ENCODE measurements at regions not wholly inside any gene's neighbourhood (a gene's known extent, or its start where the extent isn't known, plus 50 kb on each side); places are given as distances from the start of the nearest gene placed in this dataset.

GRCh38 chr6:94751641-94752329 is 825.5 kb upstream of the MANEA start:
- H3K9me3 ChIP-seq, result no peaks in the 10 kb centered on the region
- ATAC-seq, result no peak
- no peak overlapping the region for H3K27ac ChIP-seq
- H3K4me1 ChIP-seq, result no peaks in the 10 kb centered on the region
- intact Hi-C loops (cut with DNase I), result no loop called here
- 74 to 81% (median 80%) methylated on average over 3 of the region's 3 CpGs for WGBS, 3 donors
- no peak for DNase-seq
- TF ChIP-seq CTCF (IDR thresholded peaks at IDR 0.05), result no peak
- H3K4me3 ChIP-seq, result no peak overlapping the region
- H3K27me3 ChIP-seq (ENCODE audit: insufficient read depth in 3 of 3, low read length in 2 of 3), result no peaks in the 10 kb centered on the region
- H3K36me3 ChIP-seq (ENCODE audit: insufficient read depth in 1 of 2, low read depth in 1 of 2), result no peaks in the 10 kb centered on the region

- Histone ChIP-seq H3K36me3 (ENCODE audit: insufficient read depth in 1 of 2, low read depth in 1 of 2) (no peaks in the 10 kb centered on the region), H3K9me3 (peaks cover 5% of the 10 kb centered on the region), H3K4me3 (no peak overlapping the region), H3K27ac (no peak overlapping the region), H3K27me3 (ENCODE audit: insufficient read depth in 3 of 3, low read length in 2 of 3) (peaks cover 0 to 2% (median 0%) of the 10 kb centered on the region in 3 donors), H3K4me1 (no peaks in the 10 kb centered on the region)
- intact Hi-C loops (cut with DNase I), result no loop called here
- ATAC-seq (no peak), DNase-seq (no peak)
- no peak for TF ChIP-seq CTCF (IDR thresholded peaks at IDR 0.05)
- 73 to 83% (median 78%) methylated on average over 2 of the region's 2 CpGs for WGBS, 3 donors
These were observed 841.1 kb upstream of the MANEA start for GRCh38 chr6:94736236-94736635.

GRCh38 chr6:94735270-94735669 is 842.1 kb upstream of the MANEA start:
- no peaks in the 10 kb centered on the region for H3K4me1 ChIP-seq
- no peak overlapping the region for H3K27ac ChIP-seq
- 77 to 83% (median 77%) methylated on average over 7 of the region's 7 CpGs for WGBS, 3 donors
- no peaks in the 10 kb centered on the region for H3K9me3 ChIP-seq
- ATAC-seq (no peak), DNase-seq (no peak)
- TF ChIP-seq CTCF (IDR thresholded peaks at IDR 0.05), result no peak
- peaks cover 0 to 2% (median 0%) of the 10 kb centered on the region in 3 donors for H3K27me3 ChIP-seq (ENCODE audit: insufficient read depth in 3 of 3, low read length in 2 of 3)
- H3K4me3 ChIP-seq, result no peak overlapping the region
- no peaks in the 10 kb centered on the region for H3K36me3 ChIP-seq (ENCODE audit: insufficient read depth in 1 of 2, low read depth in 1 of 2)
- intact Hi-C loops (cut with DNase I), result no loop called here

- Histone ChIP-seq H3K27me3 (ENCODE audit: insufficient read depth in 3 of 3, low read length in 2 of 3) (peaks cover 0 to 2% (median 0%) of the 10 kb centered on the region in 3 donors), H3K36me3 (ENCODE audit: insufficient read depth in 1 of 2, low read depth in 1 of 2) (no peaks in the 10 kb centered on the region), H3K9me3 (no peaks in the 10 kb centered on the region), H3K4me3 (no peak overlapping the region), H3K27ac (no peak overlapping the region), H3K4me1 (no peaks in the 10 kb centered on the region)
- 94 to 98% (median 96%) methylated on average over 1 of the region's 1 CpG for WGBS, 3 donors
- intact Hi-C loops (cut with DNase I), result no loop called here
- no peak for ATAC-seq
- DNase-seq, result no peak
- no peak for TF ChIP-seq CTCF (IDR thresholded peaks at IDR 0.05)
These were observed 842.6 kb upstream of the MANEA start for GRCh38 chr6:94734751-94735150.

- ATAC-seq, result no peak
- Histone ChIP-seq H3K27me3 (ENCODE audit: insufficient read depth in 3 of 3, low read length in 2 of 3) (peaks cover 0 to 2% (median 0%) of the 10 kb centered on the region in 3 donors), H3K9me3 (no peaks in the 10 kb centered on the region), H3K4me3 (no peak overlapping the region), H3K27ac (no peak overlapping the region), H3K36me3 (ENCODE audit: insufficient read depth in 1 of 2, low read depth in 1 of 2) (no peaks in the 10 kb centered on the region), H3K4me1 (no peaks in the 10 kb centered on the region)
- intact Hi-C loops (cut with DNase I), result no loop called here
- TF ChIP-seq CTCF (IDR thresholded peaks at IDR 0.05), result no peak
- DNase-seq, result no peak
- WGBS, 3 donors, result 79 to 85% (median 85%) methylated on average over 7 of the region's 7 CpGs
These were observed 844.3 kb upstream of the MANEA start for GRCh38 chr6:94733066-94733465.

All from psoas muscle (tissue), 7 donors.